H1 (cell line): ENCODE measurements at regions not wholly inside any gene's neighbourhood (a gene's known extent, or its start where the extent isn't known, plus 50 kb on each side); places are given as distances from the start of the nearest gene placed in this dataset.

Experiments used
- BCL11A ChIP-seq, 2 experiments: IDR thresholded peaks; one replicate each; pipeline ENCODE4 v1.6.1; 2011; ENCODE audit warnings: low read depth in 2 of 2, low read length in 2 of 2, mild to moderate bottlenecking in 2 of 2
- EZH2 ChIP-seq: fragments of 200-600 bp; sonication (generic); IDR thresholded peaks from 2 replicates; pipeline ENCODE4 v1.7.1; 2012; ENCODE audit warnings: low read depth, mild to moderate bottlenecking, moderate library complexity, low read length, inconsistent platforms; ENCODE audit not compliant: severe bottlenecking
- POLR2A ChIP-seq, 2 experiments: IDR thresholded peaks; 1 replicate in 1 of 2; 2 replicates in 1 of 2; pipeline ENCODE4 v1.6.1; 2011; ENCODE audit warnings: low read depth in 2 of 2, low read length in 2 of 2, mild to moderate bottlenecking in 2 of 2; ENCODE audit errors: control extremely low read depth in 1 of 2
- RFX5 ChIP-seq: IDR thresholded peaks from 2 replicates; pipeline ENCODE4 v1.6.1; 2011; ENCODE audit warnings: low read depth, low read length, improper control_type of control experiment, borderline replicate concordance
- RXRA ChIP-seq: IDR thresholded peaks from 2 replicates; pipeline ENCODE4 v1.6.1; 2011; ENCODE audit warnings: low read depth, mild to moderate bottlenecking, low read length, moderate library complexity; ENCODE audit not compliant: insufficient read depth

DNA sequence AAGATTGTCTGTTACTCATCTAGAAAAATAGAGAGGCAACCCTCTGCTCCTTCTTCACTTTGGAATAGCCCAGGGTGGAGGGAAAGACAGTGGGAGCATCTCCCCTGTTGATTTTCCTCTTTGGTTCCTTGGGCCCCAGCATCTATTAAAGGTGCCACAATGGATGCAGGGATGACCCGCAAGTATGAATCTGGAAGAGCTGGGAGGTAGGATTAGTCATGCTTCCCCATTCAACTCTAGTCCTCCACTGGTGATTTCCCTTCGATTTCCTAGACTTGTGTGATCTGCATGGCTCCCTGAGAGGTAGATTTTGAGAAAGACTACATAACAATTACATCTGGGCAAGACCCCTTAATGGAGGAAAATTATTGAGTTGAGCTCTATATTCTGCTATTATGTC lies 127.8 kb downstream of the MAGEE1 start:
- TF ChIP-seq RFX5, result no peak
- no peak for TF ChIP-seq POLR2A (IDR thresholded peaks at IDR 0.05; ENCODE audit: control extremely low read depth in 1 of 2, low read depth in 2 of 2, low read length in 2 of 2)
- TF ChIP-seq BCL11A (IDR thresholded peaks at IDR 0.05; ENCODE audit: low read depth in 2 of 2, low read length in 2 of 2), result no peak
- TF ChIP-seq RXRA, result no peak
- TF ChIP-seq EZH2, result no peak
